IPS DF 4.7 (cell line): ENCODE measurements at regions not wholly inside any gene's neighbourhood (a gene's known extent, or its start where the extent isn't known, plus 50 kb on each side); places are given as distances from the start of the nearest gene placed in this dataset.
"Not testable (repeated sequence)": the region's sequence is repeated elsewhere in the genome, so short reads cannot be mapped to it uniquely, and the experiment has no call there.

Experiments
- DNase-seq: peaks from one replicate; pipeline ENCODE4 v3.0.0-alpha.2; 2013; ENCODE audit warnings: low spot score; ENCODE audit errors: extremely low read depth

GRCh38 chr5:1594357-1595106 is 70.8 kb upstream of the LPCAT1 start:
- peak; percentile 71 for DNase-seq

- no peak for DNase-seq
Observed at GRCh38 chr5:1593903-1594356, 70.2 kb upstream of the LPCAT1 start.

GRCh38 chr5:1588071-1588694 is 64.4 kb upstream of the LPCAT1 start:
- DNase-seq = not testable (repeated sequence)

GRCh38 chr5:1583081-1583875 is 59.5 kb upstream of the LPCAT1 start:
- not testable (repeated sequence) for DNase-seq

- not testable (repeated sequence) for DNase-seq
Observed at GRCh38 chr5:1579389-1579788, 55.6 kb upstream of the LPCAT1 start.

GRCh38 chr5:1576851-1577250 is 53.1 kb upstream of the LPCAT1 start:
- not testable (repeated sequence) for DNase-seq

GRCh38 chr5:1575991-1576714 is 52.4 kb upstream of the LPCAT1 start:
- DNase-seq = not testable (repeated sequence)

- DNase-seq = not testable (repeated sequence)
Observed at GRCh38 chr5:1575491-1575890, 51.7 kb upstream of the LPCAT1 start.

GRCh38 chr5:1574023-1574318 is 50.2 kb upstream of the LPCAT1 start:
- DNase-seq = not testable (repeated sequence)

GRCh38 chr5:1573217-1574022 is 49.7 kb upstream of the LPCAT1 start:
- DNase-seq = not testable (repeated sequence)
